HL-60 (cell line): ENCODE measurements at regions not wholly inside any gene's neighbourhood (a gene's known extent, or its start where the extent isn't known, plus 50 kb on each side); places are given as distances from the start of the nearest gene placed in this dataset.

ENCODE experiments used
- POLR2AphosphoS5 ChIP-seq: IDR thresholded peaks from 2 replicates; pipeline ENCODE4 v1.6.1; 2012; ENCODE audit warnings: low read depth
- TF ChIP-seq, protein P1 (sequence below): IDR thresholded peaks from one replicate; pipeline ENCODE4 v1.5.1; 2011; ENCODE audit warnings: low read length, control low read depth, inconsistent platforms; ENCODE audit not compliant: insufficient read depth

DNA sequence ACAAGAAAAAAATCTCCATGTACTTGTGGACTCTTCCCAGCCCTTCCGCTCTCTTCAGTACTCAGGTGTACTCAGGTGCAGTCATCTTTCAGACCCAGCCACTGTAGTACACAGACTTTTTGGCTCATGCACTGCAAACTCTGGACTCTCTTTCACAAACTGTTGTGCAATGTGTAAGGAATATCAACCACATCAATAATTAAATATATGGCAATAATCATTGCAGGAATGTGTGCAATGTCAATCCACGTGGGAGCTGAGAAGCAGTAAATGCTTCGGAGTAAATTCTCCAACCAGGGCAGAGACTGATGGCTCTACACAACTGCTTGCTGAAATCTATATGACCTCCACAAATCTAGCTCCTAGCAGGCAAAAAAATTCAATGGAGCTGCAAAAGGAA lies 287.3 kb upstream of the COL8A1 start:
- TF ChIP-seq, protein P1, sequence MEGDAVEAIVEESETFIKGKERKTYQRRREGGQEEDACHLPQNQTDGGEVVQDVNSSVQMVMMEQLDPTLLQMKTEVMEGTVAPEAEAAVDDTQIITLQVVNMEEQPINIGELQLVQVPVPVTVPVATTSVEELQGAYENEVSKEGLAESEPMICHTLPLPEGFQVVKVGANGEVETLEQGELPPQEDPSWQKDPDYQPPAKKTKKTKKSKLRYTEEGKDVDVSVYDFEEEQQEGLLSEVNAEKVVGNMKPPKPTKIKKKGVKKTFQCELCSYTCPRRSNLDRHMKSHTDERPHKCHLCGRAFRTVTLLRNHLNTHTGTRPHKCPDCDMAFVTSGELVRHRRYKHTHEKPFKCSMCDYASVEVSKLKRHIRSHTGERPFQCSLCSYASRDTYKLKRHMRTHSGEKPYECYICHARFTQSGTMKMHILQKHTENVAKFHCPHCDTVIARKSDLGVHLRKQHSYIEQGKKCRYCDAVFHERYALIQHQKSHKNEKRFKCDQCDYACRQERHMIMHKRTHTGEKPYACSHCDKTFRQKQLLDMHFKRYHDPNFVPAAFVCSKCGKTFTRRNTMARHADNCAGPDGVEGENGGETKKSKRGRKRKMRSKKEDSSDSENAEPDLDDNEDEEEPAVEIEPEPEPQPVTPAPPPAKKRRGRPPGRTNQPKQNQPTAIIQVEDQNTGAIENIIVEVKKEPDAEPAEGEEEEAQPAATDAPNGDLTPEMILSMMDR = no peak
- TF ChIP-seq POLR2AphosphoS5 = no peak
